ENCODE measurements at regions not wholly inside any gene's neighbourhood (a gene's known extent, or its start where the extent isn't known, plus 50 kb on each side); places are given as distances from the start of the nearest gene placed in this dataset.
A peak's percentile ranks its signal among the peaks of the same experiment; 100 is the strongest.
"Not testable (repeated sequence)": the region's sequence is repeated elsewhere in the genome, so short reads cannot be mapped to it uniquely, and the experiment has no call there.

DNA sequence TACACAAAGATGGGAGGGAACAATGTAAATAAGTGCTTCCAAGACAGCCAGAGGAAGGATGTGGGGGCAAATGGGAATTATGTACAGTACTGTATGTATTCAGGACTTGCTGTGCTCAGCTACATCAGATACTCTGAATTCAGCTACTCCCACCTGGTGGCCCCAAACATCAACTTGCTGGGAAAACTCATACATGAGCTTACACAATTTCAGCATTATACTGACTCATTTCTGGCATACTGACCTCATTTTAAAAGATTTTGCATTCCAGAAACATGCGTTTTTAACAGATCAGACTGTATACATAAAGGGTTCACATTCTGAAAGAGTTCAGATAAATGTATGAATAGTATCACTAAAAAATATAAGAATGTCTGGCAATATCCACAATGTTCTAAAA lies 59.7 kb downstream of the GPX5 start:
- DNase-seq: no peak

GRCh38 chr6:28586324-28586723 lies 60.6 kb downstream of the GPX5 start:
- no peak for DNase-seq

DNA sequence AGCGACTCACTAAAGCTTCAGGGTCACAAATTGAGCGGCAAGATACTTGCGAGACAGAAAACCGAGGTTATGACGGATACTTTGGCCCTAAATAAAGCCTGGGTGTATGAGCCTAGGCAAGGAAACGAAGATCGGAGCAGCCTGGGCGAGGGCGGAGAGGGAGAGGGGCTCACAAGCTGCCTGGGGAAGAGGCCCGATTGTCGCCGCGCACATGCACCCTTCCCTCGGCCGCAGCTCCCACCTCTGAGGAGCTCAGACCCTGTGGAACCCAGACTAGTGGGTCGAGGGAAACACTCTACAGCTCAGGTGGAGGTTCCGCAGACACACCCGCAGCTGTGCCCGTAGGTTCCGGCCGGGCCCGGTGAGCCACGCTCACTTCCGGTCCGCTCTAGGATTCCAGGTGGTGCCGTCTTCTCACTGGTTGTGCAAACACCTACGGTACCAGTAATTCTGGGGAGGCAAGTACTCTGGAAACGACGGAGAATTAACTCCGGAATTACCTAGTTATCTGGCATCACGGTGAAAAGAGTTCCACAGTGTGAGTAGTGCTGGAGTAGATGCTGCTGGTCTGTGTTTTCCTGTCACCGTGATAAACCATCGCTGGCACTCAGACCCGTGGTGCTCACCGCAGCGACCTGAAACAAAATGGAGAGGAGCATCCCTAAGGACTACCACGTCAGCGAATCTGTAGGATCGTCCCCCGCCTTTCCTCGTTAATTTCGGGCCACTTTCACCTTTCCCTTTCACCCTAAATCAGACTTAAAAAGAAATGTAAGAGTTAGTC lies 61.5 kb downstream of the GPX5 start:
- DNase-seq: no peak

GRCh38 chr6:28587746-28588075 lies 62.0 kb downstream of the GPX5 start:
- no peak for DNase-seq

- DNase-seq: no peak
Observed at GRCh38 chr6:28588666-28589065, 63.0 kb downstream of the GPX5 start.

DNA sequence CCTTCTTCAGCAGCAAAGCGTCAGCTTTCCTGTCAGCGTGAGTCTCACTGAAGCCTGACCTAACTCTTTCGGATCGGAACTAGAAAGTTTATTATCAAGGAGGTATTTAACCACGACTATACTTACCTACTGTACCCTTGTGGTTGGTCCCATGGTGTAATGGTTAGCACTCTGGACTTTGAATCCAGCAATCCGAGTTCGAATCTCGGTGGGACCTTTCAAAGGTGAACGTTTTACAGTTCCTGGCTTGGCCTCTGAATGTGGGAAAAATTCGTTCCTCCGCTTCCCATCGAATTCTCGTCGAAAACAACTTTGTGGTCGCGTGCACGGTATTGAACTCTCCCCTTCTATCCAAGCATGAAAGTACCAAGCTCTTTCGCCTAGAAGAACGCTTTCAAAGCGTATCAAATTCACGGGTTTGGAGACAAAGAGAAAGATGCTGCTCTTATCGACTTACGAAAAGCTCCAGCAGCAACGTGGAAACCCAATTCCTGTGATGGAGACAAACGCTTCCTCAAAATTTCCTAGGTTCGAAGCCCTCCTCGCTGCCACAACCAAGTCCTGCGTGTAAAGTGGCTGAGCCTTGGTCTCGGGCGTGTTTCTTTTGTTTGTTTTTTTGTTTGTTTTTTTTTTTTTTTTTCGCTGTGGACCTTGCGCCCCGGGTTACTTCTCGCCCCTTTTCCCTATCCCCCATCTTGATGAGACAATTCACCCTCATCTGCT lies 63.7 kb downstream of the GPX5 start:
- no peak for DNase-seq

- no peak for DNase-seq
Observed at GRCh38 chr6:28589957-28590349, 64.3 kb downstream of the GPX5 start.

- no peak for DNase-seq
Observed at GRCh38 chr6:28597217-28597835, 71.6 kb downstream of the GPX5 start.

DNA sequence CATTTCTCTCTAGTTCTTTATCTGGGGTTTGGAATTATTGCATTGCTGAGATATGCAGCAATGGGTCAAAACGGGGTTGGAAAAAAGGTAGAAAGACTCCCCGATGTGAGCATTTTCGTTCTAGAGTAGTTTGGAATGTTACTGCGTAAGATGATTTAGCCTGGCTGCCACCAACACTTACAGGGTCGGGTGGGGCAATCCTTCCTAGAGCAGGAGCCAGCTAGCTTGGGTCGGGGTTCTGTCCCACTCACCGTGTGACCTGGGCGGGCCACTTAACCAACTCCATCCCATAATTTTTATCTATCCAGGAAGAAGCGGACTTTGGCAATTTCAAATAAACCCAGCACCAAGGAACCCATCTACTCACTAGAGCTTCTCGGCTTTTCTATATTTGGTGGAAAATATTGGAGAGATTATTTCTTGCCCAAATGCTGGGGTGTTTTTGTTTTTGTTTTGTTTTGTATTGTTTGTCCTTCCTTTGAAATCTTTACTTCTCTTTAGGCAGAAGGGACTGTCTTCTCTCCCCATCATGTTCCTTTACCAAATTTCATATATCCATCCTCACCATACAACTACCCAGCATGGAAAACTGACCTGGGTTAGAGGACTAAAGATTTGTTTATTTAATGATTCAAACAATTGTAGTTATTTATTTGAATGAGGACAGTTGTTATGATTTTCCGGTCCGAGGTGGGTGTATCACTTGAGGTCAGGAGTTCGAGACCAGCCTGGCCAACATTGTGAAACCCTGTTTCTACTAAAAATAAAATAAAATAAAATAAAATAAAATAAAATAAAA lies 72.4 kb downstream of the GPX5 start:
- no peak for DNase-seq

DNA sequence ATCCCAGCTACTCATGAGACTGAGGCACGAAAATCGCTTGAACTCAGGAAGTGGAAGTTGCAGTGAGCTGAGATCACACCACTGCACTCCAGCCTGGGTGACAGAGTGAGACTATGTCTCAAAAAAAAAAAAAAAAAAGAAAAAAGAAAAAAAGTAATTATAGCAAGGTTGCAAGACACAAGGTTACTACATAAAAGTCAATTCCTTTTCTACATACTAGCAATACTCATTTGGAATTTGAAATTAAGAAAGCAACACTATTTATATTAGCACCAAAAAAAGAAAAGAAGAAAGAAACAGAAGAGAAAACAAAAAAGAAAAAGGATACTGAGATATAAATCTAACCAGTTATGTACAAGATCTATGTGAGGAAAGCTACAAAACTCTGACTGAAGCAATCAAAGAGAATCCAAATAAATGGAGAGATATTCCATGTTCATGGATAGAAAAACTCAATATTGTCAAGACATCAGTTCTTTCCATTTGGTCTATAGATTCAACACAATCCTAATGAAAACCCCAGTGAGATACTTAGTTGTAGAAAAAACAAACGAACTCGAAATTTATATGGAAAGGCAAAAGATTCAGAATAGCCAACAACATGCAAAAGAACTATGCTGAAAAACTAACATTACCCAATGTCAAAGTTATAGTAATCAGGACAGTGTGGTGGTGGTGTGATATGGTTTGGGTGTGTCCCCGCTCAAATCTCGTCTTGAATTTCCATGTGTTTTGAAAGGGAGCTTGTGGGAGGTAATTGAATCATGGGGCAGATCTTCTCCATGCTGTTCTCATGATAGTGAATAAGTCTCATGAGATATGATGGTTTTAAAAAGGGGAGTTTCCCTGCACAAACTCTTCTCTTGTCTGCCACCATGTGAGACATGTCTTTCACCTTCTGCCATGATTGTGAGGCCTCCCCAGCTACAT lies 73.3 kb downstream of the GPX5 start:
- DNase-seq: no peak

DNA sequence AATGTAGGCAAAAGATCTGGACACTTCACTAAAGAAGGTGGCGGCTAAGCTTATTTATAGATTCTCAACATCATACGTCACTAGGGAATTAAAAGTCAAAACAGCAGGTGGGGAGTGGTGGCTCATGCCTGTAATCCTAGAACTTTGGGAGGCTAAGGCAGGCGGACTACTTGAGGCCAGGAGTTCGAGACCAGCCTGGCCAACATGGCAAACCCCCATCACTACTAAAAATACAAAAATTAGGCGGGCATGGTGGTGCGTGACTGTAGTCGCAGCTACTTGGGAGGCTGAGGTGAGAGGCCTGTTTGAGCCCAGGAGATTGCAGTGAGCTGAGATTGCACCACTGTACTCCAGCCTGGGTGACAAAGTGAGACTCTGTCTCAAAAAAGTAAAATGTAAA lies 74.6 kb downstream of the GPX5 start:
- no peak for DNase-seq

DNA sequence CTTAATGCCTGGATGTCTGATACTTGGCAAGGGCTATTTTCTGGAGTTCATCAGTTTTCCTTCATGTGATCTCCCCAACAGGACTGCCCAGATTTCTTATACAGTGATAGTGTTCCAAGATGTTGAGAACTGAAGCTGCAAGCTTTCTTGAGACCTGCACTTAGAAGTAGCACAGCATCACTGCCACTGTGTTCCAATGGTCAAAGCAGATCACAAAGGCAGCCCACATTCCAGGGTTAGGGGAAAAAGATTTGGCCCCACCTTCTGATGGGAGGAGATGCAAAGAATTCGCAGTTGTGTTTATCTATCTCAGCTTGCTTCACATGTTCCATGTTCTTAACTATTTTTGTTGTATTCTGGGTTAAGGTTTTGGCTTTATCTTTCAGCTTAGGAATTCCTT lies 78.2 kb downstream of the GPX5 start:
- DNase-seq: no peak

DNA sequence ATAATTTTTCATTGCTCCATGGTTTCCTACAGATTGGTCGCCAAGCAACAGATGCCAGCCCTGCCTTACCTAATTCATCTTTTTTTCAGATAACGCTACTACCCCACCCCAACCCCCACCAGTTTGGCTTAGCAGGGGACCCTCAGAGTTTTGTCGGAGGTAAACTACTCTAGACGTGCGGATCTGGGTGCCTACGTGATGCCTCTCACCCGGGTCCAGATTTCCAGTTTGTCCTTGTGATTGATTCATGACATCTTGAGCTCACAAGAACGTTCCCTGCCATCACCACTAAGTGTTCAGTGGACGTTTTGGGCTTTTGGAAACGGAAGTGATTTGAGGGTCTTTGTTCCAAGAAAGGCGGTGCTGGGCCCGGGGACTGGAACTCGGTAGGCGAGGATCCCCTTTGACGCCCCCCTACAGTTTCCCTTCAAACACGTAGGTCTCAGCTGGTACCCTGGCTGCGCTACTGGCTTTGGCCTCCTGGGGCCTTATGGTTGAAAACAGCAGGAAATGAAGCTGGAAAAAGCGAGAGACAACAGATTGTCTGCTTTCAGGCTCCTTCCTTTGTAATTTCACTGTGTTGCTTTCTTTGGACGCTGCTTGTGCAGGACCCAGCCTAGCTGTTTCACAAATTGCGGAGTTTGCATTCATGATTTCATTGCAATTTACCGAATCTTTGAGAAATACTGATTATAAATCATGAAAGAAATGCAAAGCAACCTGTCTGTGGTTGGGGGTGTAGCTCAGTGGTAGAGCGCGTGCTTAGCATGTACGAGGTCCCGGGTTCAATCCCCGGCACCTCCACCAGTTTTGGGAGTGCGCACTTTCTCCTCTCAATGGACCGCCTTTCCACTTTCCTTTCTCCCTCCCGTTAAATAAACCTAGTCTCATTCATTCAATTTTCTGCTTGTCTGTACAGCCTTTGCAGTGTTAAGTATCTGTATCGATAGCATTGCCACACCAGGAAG lies 81.0 kb downstream of the GPX5 start:
- DNase-seq: peak in 1 of 2 donors; percentile 1

GRCh38 chr6:28607990-28608389 lies 82.3 kb downstream of the GPX5 start:
- no peak for DNase-seq

DNA sequence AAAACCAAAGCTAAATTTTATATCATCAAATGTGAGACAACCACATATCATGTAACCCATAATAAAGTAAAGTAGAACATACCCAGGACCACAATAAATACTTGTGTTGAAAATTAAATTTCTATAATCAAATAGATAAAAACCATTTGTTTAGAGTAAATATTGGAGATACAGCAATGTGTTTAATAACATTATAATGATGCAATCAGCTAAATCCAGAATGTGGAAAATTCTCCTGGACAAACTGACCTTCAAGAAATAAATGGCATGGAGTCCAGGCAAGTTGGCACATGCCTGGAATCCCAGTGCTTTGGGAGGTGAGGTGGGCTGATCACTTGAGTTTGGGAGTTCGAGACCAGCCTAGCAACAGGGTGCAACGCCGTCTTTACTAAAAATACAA lies 84.0 kb downstream of the GPX5 start:
- DNase-seq: no peak

DNA sequence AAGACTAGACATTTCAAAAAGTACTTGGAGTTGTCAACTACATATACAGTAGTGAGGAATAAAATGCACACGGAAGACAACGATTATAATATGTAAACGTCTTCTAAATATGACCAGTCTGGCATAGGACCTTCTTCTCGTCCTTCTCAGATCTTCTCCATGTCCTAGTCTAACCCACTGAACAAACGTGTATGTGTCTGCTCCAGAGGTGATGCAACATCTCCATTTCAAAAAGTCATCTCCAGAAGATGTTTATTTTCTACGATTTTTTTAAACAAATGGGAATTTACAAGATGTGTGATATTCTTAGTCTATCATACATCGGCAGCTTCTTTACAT lies 89.9 kb downstream of the GPX5 start:
- no peak for DNase-seq

DNA sequence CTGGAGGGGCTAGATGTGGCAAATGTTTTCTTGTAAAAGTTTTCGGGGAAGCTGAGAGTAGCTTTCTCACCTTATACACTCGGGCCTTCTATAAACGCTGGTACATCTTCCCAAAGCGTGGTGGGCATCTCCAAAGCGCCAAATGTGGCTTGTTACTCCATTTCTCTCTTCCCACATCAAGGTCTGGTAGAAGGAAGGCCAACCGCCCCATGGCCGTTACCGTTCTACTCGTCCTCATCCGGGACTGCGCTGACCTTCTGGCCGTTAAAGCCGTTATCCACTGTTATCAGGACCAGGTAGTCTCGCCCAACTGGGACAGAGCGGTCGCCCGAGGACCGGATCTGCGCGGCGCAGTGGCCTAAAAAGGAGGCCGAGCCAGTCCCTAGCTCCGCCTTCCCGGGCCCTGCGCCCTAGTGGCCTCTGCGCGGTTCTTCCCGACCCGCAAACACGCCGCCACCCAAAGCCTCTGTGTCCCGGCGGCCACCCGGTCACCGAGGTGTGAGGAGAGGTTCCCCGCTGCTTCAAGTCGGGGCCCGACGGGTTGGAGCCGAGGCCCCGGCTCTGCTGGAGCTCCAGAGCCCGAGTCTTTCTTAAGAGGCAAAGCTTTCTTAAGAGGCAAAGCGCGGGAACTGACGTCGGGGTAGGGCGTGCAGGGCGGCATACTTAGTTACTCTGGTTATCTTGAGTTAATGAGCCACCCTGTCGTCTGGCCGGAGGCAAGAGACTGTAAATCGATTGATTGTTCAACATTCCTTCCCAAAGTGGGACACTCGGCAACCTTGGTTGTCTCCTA lies 90.5 kb downstream of the GPX5 start:
- no peak for DNase-seq

DNA sequence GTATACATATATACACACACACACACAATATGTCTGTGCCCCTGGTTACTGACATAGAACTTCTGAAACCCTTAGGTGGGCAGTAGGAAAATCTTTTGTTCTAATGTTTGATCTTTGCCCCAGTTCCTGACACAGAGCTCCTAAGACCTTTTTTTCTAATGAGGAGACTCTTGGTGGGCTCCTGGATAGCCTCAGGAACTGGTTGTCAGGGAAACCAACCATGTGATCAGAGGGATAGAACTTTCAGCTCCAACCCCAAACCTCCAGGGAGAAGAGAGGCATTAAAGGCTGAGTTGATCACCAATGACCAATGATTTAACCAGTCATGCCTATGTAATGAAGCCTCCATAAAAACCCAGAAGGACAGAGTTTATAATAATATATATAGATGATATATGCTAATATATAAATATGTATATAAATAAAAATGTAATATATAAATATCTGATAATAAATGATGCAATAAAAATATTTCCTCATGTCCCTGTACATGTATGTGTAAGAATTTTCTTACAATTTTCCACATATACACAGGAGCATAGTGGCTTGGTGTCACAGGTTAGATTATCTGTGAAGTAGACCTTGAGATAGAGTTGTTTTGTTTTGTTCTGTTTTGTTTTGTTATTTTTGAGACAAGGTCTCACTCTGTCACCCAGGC lies 93.3 kb downstream of the GPX5 start:
- no peak for DNase-seq

DNA sequence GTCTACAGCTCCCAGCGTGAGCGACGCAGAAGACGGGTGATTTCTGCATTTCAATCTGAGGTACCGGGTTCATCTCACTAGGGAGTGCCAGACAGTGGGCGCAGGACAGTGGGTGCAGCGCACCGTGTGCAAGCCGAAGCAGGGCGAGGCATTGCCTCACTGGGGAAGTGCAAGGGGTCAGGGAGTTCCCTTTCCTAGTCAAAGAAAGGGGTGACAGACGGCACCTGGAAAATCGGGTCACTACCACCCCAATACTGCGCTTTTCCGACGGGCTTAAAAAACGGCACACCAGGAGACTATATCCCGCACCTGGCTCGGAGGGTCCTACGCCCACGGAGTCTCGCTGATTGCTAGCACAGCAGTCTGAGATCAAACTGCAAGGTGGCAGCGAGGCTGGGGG lies 95.6 kb downstream of the GPX5 start:
- not testable (repeated sequence) for DNase-seq

DNA sequence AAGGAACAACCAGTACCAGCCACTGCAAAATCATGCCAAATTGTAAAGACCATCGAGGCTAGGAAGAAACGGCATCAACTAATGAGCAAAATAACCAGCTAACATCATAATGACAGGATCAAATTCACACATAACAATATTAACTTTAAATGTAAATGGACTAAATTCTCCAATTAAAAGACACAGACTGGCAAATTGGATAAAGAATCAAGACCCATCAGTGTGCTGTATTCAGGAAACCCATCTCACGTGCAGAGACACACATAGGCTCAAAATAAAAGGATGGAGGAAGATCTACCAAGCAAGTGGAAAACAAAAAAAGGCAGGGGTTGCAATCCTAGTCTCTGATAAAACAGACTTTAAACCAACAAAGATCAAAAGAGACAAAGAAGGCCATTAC lies 97.6 kb downstream of the GPX5 start:
- DNase-seq: not testable (repeated sequence)

Measured in inflammatory macrophage (primary cell).